ENCODE measurements at regions not wholly inside any gene's neighbourhood (a gene's known extent, or its start where the extent isn't known, plus 50 kb on each side); places are given as distances from the start of the nearest gene placed in this dataset.
"Not testable (repeated sequence)": the region's sequence is repeated elsewhere in the genome, so short reads cannot be mapped to it uniquely, and the experiment has no call there.

GRCh38 chr1:104197516-104197915, 447.8 kb downstream of the AMY1C start:
- H3K9me3 ChIP-seq (ENCODE audit: control insufficient read depth, insufficient read depth, low read depth, low read length), result peaks cover 19% of the 10 kb centered on the region
- H3K36me3 ChIP-seq (ENCODE audit: control insufficient read depth, insufficient read depth, low read length), result no peaks in the 10 kb centered on the region
- ATAC-seq (no peak), DNase-seq (ENCODE audit: low read depth, low spot score) (no peak)
- H3K27me3 ChIP-seq (ENCODE audit: control insufficient read depth, insufficient read depth, low read length), result no peaks in the 10 kb centered on the region
- in situ Hi-C loops (cut with HindIII; ENCODE audit: low pct_unique_long_range_greater_than_20kb, low sequenced_read_pairs), result no loop called here
- BruUV-seq (replicated peaks), result no TSS peak
- no peak for TF ChIP-seq POLR2AphosphoS5 (IDR thresholded peaks at IDR 0.05; ENCODE audit: low read depth, low read length)
- H3K27ac ChIP-seq (ENCODE audit: low read length), result no peak overlapping the region
- intact Hi-C loops (cut with micrococcal nuclease; ENCODE audit: unreplicated experiment), result no loop called here
- POLR2A ChIA-PET, result no interaction called here
- CTCF ChIA-PET, result no interaction called here
- no peaks in the 10 kb centered on the region for H3K4me1 ChIP-seq (ENCODE audit: control insufficient read depth, insufficient read depth, low read length)
- H3K4me3 ChIP-seq (ENCODE audit: low read depth in 2 of 2, low read length in 2 of 2), result no peak overlapping the region

GRCh38 chr1:104212239-104212638, 462.5 kb downstream of the AMY1C start:
- BruUV-seq (replicated peaks), result no TSS peak
- H3K27ac ChIP-seq (ENCODE audit: low read length), result no peak overlapping the region
- no peaks in the 10 kb centered on the region for H3K27me3 ChIP-seq (ENCODE audit: control insufficient read depth, insufficient read depth, low read length)
- no peaks in the 10 kb centered on the region for H3K36me3 ChIP-seq (ENCODE audit: control insufficient read depth, insufficient read depth, low read length)
- POLR2A ChIA-PET, result no interaction called here
- in situ Hi-C loops (cut with HindIII; ENCODE audit: low pct_unique_long_range_greater_than_20kb, low sequenced_read_pairs), result no loop called here
- no peak overlapping the region for H3K4me3 ChIP-seq (ENCODE audit: low read depth in 2 of 2, low read length in 2 of 2)
- DNase-seq (ENCODE audit: low read depth, low spot score) (no peak), ATAC-seq (no peak)
- CTCF ChIA-PET, result no interaction called here
- intact Hi-C loops (cut with micrococcal nuclease; ENCODE audit: unreplicated experiment), result no loop called here
- TF ChIP-seq SIN3A (IDR thresholded peaks at IDR 0.05; ENCODE audit: borderline replicate concordance, insufficient read depth, low read depth, low read length) (no peak), TCF7L2 (IDR thresholded peaks at IDR 0.05; ENCODE audit: low read depth, low read length) (no peak), CTCF (IDR thresholded peaks at IDR 0.05) (no peak), REST (IDR thresholded peaks at IDR 0.05; ENCODE audit: insufficient read depth in 1 of 2, low read depth in 2 of 2, low read length in 1 of 2) (no peak), POLR2AphosphoS5 (IDR thresholded peaks at IDR 0.05; ENCODE audit: low read depth, low read length) (no peak)
- H3K4me1 ChIP-seq (ENCODE audit: control insufficient read depth, insufficient read depth, low read length), result no peaks in the 10 kb centered on the region
- no peaks in the 10 kb centered on the region for H3K9me3 ChIP-seq (ENCODE audit: control insufficient read depth, insufficient read depth, low read depth, low read length)

- BruUV-seq (replicated peaks); intact Hi-C loops (cut with micrococcal nuclease; ENCODE audit: unreplicated experiment); H3K36me3 ChIP-seq (ENCODE audit: control insufficient read depth, insufficient read depth, low read length); ATAC-seq; H3K4me1 ChIP-seq (ENCODE audit: control insufficient read depth, insufficient read depth, low read length); H3K27me3 ChIP-seq (ENCODE audit: control insufficient read depth, insufficient read depth, low read length); H3K9me3 ChIP-seq (ENCODE audit: control insufficient read depth, insufficient read depth, low read depth, low read length); H3K4me3 ChIP-seq (ENCODE audit: low read depth in 2 of 2, low read length in 2 of 2); CTCF ChIA-PET; H3K27ac ChIP-seq (ENCODE audit: low read length); POLR2A ChIA-PET; DNase-seq (ENCODE audit: low read depth, low spot score); in situ Hi-C loops (cut with HindIII; ENCODE audit: low pct_unique_long_range_greater_than_20kb, low sequenced_read_pairs): not testable (repeated sequence)
Measured at GRCh38 chr1:104217395-104217986, 467.8 kb downstream of the AMY1C start.

Data from Panc1 (cell line).